GM21619 (cell line): ENCODE measurements at regions not wholly inside any gene's neighbourhood (a gene's known extent, or its start where the extent isn't known, plus 50 kb on each side); places are given as distances from the start of the nearest gene placed in this dataset.

ENCODE experiments used
- ATAC-seq: cut with Tn5 transposase; IDR thresholded peaks from one replicate; pipeline ENCODE4 v1.9.1; 2021; ENCODE audit not compliant: unreplicated experiment

- ATAC-seq: no peak
Observed at GRCh38 chr3:43210049-43211027, 76.0 kb upstream of the SNRK start.

DNA sequence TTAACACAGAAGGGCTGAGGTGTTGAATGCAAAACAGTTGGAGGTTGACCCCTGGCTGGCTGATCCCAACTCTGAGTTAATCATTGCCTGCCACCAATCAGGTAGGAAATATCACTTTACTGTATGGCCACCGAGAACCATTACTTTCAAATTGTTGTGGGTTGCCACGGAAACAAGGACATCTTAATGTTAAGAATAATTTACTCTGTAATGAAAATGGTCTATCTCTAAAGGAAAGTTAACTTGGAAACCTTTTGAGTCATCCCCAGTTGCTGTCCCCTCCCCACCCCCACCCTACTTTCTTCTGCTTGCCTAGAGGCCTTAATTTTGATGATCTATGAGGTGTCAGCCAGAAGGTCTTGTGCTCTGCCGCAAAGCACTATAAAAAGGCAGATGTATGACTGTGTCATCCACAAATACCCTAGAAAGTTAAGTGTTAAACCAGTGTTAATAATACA is 78.7 kb upstream of the SNRK start:
- ATAC-seq: peak; percentile 52

GRCh38 chr3:43206632-43207031 is 79.7 kb upstream of the SNRK start:
- ATAC-seq: no peak

GRCh38 chr3:43206105-43206504 is 80.2 kb upstream of the SNRK start:
- ATAC-seq: no peak

DNA sequence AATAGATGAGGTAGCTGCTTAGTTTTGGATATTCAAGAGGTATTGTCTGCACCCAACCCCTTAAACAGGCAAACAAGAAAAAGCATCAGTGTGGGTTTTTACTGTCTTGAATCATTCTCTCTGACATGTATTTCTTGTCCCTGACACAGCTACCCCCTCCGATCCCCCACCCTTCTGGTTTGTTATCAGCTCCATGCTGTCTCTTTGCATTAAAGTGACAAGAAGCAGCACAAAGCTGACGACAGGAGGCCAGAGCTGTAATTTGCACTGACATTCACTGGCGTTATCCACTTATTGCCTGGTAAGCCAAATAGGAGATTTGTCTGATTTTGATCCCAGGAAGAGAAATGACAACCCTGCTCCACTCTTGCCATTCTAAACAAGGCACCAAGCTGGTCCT is 83.3 kb upstream of the SNRK start:
- no peak for ATAC-seq

DNA sequence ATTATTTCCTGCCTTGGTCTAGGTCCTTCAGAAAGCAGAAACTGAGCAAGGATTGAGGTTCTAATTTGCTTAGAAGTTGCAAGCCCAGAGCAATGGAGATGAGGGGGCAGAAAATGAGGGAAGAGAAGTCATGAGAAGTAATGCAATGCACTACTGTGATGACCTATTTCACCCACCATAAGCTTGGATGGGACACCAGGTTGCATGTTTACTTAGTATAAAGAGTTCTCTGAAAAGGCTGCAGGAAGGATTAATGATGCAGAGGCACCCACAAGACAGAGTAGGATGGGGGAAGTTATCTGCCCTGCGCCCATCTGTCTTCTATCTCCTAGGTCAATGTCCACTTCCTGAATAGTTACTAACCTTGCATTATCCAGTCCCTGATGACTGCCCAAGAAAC is 84.8 kb upstream of the SNRK start:
- ATAC-seq: no peak

DNA sequence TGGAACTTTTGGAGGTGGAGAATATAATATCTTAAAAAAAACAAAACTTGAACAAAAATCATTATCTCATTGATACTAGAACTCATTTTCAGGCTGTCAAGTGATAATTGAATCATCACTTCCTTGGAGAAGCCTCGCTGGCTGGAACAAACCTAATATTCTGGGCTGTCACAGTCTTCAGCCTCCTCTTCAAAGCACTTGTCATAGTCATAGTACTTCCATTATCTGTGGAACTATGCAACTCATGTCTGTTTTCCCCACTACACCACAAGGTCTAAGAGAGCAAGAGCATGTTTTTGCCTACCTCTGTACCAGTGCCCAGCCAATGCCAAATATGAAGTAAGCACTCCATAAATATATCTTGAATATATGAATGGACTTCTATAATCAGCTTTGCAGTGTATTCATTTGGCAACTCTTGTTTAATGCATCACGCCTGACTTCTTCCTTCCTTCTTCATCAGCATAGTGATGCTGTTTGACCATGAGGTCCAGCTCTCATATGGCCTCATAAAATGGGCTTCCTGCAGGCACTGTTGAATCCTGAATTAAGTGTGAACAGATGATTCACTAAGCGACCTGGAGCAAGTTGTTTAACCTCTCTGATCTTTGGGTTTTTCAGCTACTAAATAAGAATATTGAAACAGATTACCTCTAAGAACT is 86.6 kb upstream of the SNRK start:
- ATAC-seq: no peak

DNA sequence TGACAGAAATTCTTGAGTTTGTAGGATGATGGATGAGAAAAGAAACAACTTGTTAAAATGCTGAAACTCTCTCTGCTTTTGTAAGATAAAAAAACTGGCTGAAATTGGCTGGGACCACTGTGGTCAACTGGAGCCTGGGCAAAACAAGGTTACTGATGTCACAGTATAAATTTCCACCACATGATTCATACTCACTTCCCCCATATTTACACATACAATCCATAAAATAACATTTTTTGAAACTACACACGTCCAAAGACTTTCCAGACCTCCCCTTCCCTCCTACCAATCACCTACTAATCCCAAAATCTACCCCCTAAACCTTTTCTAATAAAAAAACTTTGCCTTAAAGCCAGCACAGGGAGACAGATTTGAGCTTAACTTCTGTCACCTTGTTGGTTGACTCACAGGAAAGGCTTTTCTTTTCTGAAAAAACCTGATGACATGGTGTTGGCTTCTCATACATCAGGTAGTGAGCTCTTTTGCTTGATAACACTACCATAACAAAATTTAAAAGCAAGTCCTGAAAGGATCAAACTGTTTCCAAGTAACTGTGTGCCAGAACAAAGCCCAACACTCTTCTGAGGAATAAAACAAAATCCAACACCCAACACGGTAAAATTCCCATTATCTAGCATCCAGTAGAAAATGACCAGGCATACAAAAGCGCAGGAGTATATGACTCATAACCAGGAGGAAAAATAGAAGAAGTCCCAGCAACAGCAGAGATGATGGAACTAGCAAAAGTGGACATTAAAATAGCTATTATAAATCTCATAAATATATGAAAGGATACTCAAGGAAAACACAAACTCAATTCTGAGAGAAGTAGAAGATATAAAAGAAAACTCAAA is 87.3 kb upstream of the SNRK start:
- ATAC-seq: no peak

DNA sequence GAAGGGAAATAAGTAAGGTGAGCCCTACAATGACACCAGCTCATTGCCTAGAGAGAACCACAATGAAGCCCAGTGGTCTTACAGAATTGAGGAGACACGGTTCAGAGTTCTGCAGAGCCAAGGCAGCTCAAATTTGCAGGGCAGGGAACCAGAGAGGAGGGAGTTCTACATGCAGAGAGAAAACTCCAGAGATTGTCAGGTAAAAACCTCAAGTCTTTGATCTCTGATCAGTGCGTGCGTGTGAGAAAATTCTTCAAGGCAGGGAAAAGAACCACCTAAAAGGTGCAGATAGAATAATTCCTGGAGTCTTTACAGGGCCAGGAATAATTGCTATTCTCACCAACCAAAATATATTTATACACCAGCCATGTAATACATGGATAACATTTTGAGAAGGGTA is 88.0 kb upstream of the SNRK start:
- no peak for ATAC-seq

DNA sequence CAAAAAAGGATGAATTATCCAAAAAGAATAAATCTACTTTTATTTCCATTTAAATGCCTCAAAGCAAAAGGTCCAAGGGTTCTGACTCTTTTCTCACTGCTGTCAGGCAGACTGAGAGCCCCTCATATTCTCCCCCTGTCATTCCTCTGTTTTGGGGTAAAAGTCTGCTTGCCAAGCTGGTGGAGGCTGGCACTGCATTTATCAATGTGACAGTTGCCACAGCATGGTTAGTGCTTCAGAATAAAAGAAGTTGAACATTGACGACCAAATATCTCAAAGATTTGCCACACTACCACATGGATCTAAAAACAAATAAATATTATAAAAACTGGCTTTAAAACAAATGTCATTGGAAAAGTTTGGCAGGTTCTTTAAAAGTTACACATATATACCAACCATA is 89.2 kb upstream of the SNRK start:
- ATAC-seq: no peak

DNA sequence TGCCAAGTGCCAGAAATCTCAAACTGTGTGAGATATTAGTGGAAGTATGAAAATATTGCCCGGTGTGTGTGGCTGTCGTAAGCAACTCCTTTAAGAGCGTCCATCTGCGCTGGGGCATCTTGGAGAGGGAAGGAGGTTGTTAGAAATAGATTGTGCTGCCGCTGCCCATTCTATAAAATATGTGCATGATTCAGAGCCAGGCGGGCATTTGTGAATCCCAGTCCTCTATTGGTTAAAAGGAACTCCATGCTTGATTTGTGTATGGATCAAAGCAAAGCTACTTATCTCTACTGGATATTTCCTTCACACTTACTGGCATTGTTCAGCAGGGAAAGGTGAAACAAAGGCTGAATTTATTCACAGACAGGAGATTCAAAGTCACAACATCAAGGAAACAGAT is 89.6 kb upstream of the SNRK start:
- no peak for ATAC-seq

- ATAC-seq: no peak
Observed at GRCh38 chr3:43195115-43195498, 89.2 kb upstream of the POMGNT2 start.

GRCh38 chr3:43194490-43195114 is 88.7 kb upstream of the POMGNT2 start:
- no peak for ATAC-seq

- no peak for ATAC-seq
Observed at GRCh38 chr3:43194069-43194468, 88.2 kb upstream of the POMGNT2 start.

DNA sequence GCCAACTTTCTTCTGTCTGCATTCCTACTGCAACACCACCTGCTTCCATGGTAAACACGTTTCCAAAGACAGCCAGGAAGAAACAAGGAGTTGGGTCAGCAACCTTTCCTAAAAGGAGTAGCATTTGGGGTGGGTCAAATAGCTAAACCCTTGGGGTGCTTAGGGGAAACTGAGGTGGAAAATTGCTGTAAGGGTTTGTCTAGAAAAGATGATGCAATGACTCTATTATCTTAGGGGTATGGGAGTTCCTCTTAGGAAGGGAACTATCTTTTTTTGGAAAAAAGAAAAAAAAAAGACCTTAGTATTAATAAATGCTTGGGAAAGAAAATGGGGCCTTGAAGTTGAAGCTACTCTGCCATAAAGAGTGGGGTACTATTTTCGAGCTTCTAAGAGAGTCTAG is 86.1 kb upstream of the POMGNT2 start:
- ATAC-seq: no peak

DNA sequence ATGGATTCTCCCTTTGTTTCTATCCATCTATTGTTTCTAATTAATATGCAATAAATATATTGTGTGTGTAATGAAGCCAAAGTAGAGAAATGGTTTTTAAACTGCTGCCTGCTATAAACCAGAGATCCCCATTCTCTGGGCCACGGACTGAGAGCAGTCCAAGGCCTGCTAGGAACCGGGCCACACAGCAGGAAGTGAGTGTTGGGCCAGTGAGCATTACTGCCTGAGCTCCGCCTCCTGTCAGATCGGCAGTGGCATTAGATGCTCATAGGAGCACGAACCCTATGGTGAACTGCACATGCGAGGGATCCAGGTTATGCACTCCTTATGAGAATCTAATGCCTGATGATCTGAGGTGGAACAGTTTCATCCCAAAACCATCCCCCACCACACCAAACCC is 85.2 kb upstream of the POMGNT2 start:
- ATAC-seq: no peak

DNA sequence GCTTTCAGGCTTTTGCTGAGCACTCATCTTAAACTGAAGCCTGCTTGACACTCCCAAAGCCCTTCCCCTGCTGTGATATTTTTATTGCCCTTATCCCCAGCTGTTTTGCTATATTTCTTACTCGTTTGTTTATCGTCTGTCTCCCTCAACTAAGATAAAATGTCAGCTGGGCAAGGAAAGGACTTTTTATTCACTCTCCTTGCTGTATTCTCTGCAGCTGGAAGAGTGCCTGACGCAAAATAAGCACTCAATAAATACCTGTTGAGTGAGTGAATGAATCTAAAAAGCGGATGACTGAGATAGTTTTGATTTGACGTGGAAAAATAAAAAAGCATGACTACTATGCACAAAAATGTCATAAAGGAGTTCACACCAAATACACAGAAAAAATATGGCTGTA is 84.8 kb upstream of the POMGNT2 start:
- ATAC-seq: no peak

- ATAC-seq: no peak
Observed at GRCh38 chr3:43187836-43188479, 82.1 kb upstream of the POMGNT2 start.

- no peak for ATAC-seq
Observed at GRCh38 chr3:43185983-43186314, 80.1 kb upstream of the POMGNT2 start.

DNA sequence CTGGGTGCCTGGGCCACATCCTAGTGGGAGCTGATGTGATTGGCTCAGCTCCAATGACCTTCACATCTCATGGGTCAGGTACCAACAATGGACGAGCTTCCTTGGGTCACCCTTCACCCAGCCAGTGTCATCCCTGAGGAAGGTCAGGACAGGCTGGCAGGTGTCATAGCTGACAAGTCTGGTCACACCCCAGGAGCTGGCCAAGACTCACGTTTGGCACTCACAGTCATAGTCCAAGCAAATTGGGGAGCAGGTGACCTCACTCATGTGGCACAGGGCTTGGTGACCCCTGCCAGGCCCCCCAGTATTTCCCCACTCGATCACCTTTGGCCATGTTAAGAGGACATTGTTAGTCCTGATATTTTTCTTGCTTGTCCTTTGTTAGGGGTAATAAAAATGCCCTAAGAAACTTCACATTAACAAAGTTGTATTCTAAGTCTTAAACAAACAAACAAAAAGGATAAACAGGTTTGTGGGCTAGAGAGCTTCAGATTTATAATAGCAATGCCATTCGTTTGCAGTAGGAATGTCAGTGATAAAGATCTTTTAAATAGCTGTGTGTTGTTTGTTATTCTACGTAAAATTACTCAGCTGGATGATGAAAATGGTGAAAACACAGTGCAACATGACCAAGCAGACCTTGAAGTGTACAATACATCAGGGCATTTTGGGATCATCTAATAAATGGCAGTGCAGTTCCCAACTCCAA is 79.5 kb upstream of the POMGNT2 start:
- ATAC-seq: no peak
